Loucy (cell line): ENCODE measurements at regions not wholly inside any gene's neighbourhood (a gene's known extent, or its start where the extent isn't known, plus 50 kb on each side); places are given as distances from the start of the nearest gene placed in this dataset.

Source experiments
- H2AFZ ChIP-seq: fragments of 200-600 bp; sonication (generic); 2 replicates; pipeline ENCODE4 v1.6.0; 2016; ENCODE audit warnings: antibody characterized with exemption, mild to moderate bottlenecking, low read length, moderate library complexity
- H3F3A ChIP-seq: fragments of 200-600 bp; 2 replicates; pipeline ENCODE4 v1.6.0; 2016; ENCODE audit warnings: antibody characterized with exemption, low read depth, mild to moderate bottlenecking
- H3K27me3 ChIP-seq: fragments of 200-600 bp; sonication (generic); 2 replicates; pipeline ENCODE4 v1.6.1; 2014; ENCODE audit warnings: low read length, mild to moderate bottlenecking; ENCODE audit not compliant: insufficient read depth, poor library complexity, severe bottlenecking
- H3K36me3 ChIP-seq: fragments of 200-600 bp; sonication (generic); 2 replicates; pipeline ENCODE4 v1.6.1; 2016; ENCODE audit warnings: low read length; ENCODE audit not compliant: insufficient read depth
- H3K4me1 ChIP-seq: fragments of 200-600 bp; sonication (generic); 2 replicates; pipeline ENCODE4 v1.5.1; 2014; ENCODE audit warnings: low read length, mild to moderate bottlenecking; ENCODE audit not compliant: insufficient read depth, poor library complexity, severe bottlenecking
- H3K4me2 ChIP-seq: fragments of 200-600 bp; sonication (generic); 2 replicates; pipeline ENCODE4 v1.6.0; 2014; ENCODE audit warnings: antibody characterized with exemption, low read length, low read depth, mild to moderate bottlenecking; ENCODE audit not compliant: poor library complexity, severe bottlenecking
- H3K4me3 ChIP-seq: fragments of 200-600 bp; sonication (generic); 2 replicates; pipeline ENCODE4 v1.5.1; 2014; ENCODE audit warnings: low read length, mild to moderate bottlenecking, mixed read lengths; ENCODE audit not compliant: poor library complexity, severe bottlenecking
- H3K79me2 ChIP-seq: fragments of 200-600 bp; sonication (generic); 2 replicates; pipeline ENCODE4 v1.6.1; 2014; ENCODE audit warnings: low read length; ENCODE audit not compliant: insufficient read depth
- H3K9ac ChIP-seq: fragments of 200-600 bp; sonication (generic); 2 replicates; pipeline ENCODE4 v1.6.0; 2014; ENCODE audit warnings: mild to moderate bottlenecking, low read depth, low read length, moderate library complexity; ENCODE audit not compliant: poor library complexity, severe bottlenecking
- H3K9me2 ChIP-seq: fragments of 200-600 bp; sonication (generic); replicated peaks from 2 replicates; pipeline ENCODE4 v1.6.1; 2016; ENCODE audit warnings: low read depth, low read length, mixed read lengths
- H3K9me3 ChIP-seq: fragments of 200-600 bp; sonication (generic); 2 replicates; pipeline ENCODE4 v1.6.1; 2014; ENCODE audit warnings: mild to moderate bottlenecking, antibody characterized with exemption, low read length, low read depth; ENCODE audit not compliant: insufficient read depth
- H4K20me1 ChIP-seq: fragments of 200-600 bp; sonication (generic); 2 replicates; pipeline ENCODE4 v1.6.0; 2014; ENCODE audit warnings: antibody characterized with exemption, low read length, mild to moderate bottlenecking; ENCODE audit not compliant: insufficient read depth, poor library complexity, severe bottlenecking
- CTCF ChIP-seq: fragments of 200-600 bp; sonication (generic); conservative IDR thresholded peaks from 2 replicates; pipeline ENCODE4 v1.5.1; 2014; ENCODE audit warnings: mild to moderate bottlenecking, antibody characterized with exemption, low read length
- EZH2phosphoT487 ChIP-seq: fragments of 200-600 bp; IDR thresholded peaks from 2 replicates; pipeline ENCODE4 v1.6.1; 2018; ENCODE audit warnings: antibody characterized with exemption, mild to moderate bottlenecking, moderate library complexity, borderline replicate concordance

- no peaks in the 10 kb centered on the region for H3F3A ChIP-seq
- no peaks in the 10 kb centered on the region for H3K36me3 ChIP-seq
- no peak overlapping the region for H3K4me3 ChIP-seq
- no peaks in the 10 kb centered on the region for H3K9me2 ChIP-seq
- no peak overlapping the region for H2AFZ ChIP-seq
- no peaks in the 10 kb centered on the region for H3K79me2 ChIP-seq
- no peaks in the 10 kb centered on the region for H3K27me3 ChIP-seq
- TF ChIP-seq CTCF (no peak), EZH2phosphoT487 (no peak)
- no peaks in the 10 kb centered on the region for H3K9me3 ChIP-seq
- no peaks in the 10 kb centered on the region for H3K4me1 ChIP-seq
- H3K4me2 ChIP-seq, result no peak overlapping the region
- H4K20me1 ChIP-seq, result no peaks in the 10 kb centered on the region
- no peak overlapping the region for H3K9ac ChIP-seq
Measured at GRCh38 chr12:69065775-69066174, 132.8 kb upstream of the CPM start.

- Histone ChIP-seq H4K20me1 (no peaks in the 10 kb centered on the region), H3K79me2 (no peaks in the 10 kb centered on the region), H3K36me3 (no peaks in the 10 kb centered on the region), H3K27me3 (no peaks in the 10 kb centered on the region), H3K4me1 (no peaks in the 10 kb centered on the region), H3K4me2 (no peak overlapping the region), H3K9ac (no peak overlapping the region), H3K4me3 (no peak overlapping the region), H2AFZ (no peak overlapping the region), H3K9me2 (no peaks in the 10 kb centered on the region), H3F3A (no peaks in the 10 kb centered on the region), H3K9me3 (no peaks in the 10 kb centered on the region)
- TF ChIP-seq CTCF, result no peak
- no peak for TF ChIP-seq EZH2phosphoT487
Measured at GRCh38 chr12:69066492-69067373, 133.8 kb upstream of the CPM start.

- TF ChIP-seq CTCF (no peak), EZH2phosphoT487 (no peak)
- Histone ChIP-seq H3K4me2 (no peak overlapping the region), H3K4me1 (no peaks in the 10 kb centered on the region), H3F3A (no peaks in the 10 kb centered on the region), H3K9ac (no peak overlapping the region), H3K27me3 (no peaks in the 10 kb centered on the region), H3K9me2 (no peaks in the 10 kb centered on the region), H3K36me3 (no peaks in the 10 kb centered on the region), H2AFZ (no peak overlapping the region), H4K20me1 (no peaks in the 10 kb centered on the region), H3K9me3 (no peaks in the 10 kb centered on the region), H3K79me2 (no peaks in the 10 kb centered on the region), H3K4me3 (no peak overlapping the region)
Measured at GRCh38 chr12:69067713-69068112, 134.7 kb upstream of the CPM start.
